Activated CD8-positive, alpha-beta T cell treated with anti-CD3 and anti-CD28 coated beads for 36 hours (primary cell): ENCODE measurements at regions not wholly inside any gene's neighbourhood (a gene's known extent, or its start where the extent isn't known, plus 50 kb on each side); places are given as distances from the start of the nearest gene placed in this dataset.

Source experiments
- ATAC-seq: fragments of 200-7000 bp; cut with Tn5 transposase; one replicate; pipeline ENCODE4 v1.10.0; 2021; ENCODE audit warnings: mild to moderate bottlenecking, moderate library complexity
- CTCF ChIA-PET: fragments of 350-600 bp; sonication (Branson Sonifier 250); formaldehyde crosslinking; loops from one replicate; lab custom pipeline; 2021; ENCODE audit warnings: antibody characterized with exemption; lab: Charles Lee
- POLR2A ChIA-PET: fragments of 350-600 bp; sonication (Branson Sonifier 250); formaldehyde crosslinking; loops from one replicate; lab custom pipeline; 2021; ENCODE audit warnings: antibody characterized with exemption; lab: Charles Lee
- DNase-seq: peaks from one replicate; pipeline ENCODE4 v3.0.0-alpha.2; 2020
- H3K27ac Mint-ChIP-seq: one replicate; pipeline ENCODE4 v1.8.0; 2021; ENCODE audit warnings: mild to moderate bottlenecking, mixed read lengths
- H3K27me3 Mint-ChIP-seq: one replicate; pipeline ENCODE4 v1.8.0; 2021; ENCODE audit warnings: mixed read lengths
- H3K36me3 Mint-ChIP-seq: one replicate; pipeline ENCODE4 v1.8.0; 2021; ENCODE audit warnings: low read depth, mixed read lengths
- H3K4me1 Mint-ChIP-seq: one replicate; pipeline ENCODE4 v1.8.0; 2021; ENCODE audit warnings: low read depth, mixed read lengths
- H3K4me3 Mint-ChIP-seq: one replicate; pipeline ENCODE4 v1.8.0; 2021; ENCODE audit warnings: mild to moderate bottlenecking, moderate library complexity, mixed read lengths
- H3K9me3 Mint-ChIP-seq: one replicate; pipeline ENCODE4 v1.8.0; 2021; ENCODE audit warnings: mixed read lengths
- CTCF ChIP-seq: fragments of 200-600 bp; IDR thresholded peaks from one replicate; pipeline ENCODE4 v1.8.0; 2022; ENCODE audit warnings: antibody characterized with exemption, mild to moderate bottlenecking
- intact Hi-C: fragments of 100-400 bp; cut with micrococcal nuclease; formaldehyde crosslinking; loops from one replicate; pipeline ENCODE4 v1.10.0; 2022

- H3K9me3 Mint-ChIP-seq, result peaks cover 6% of the 10 kb centered on the region
- ChIA-PET CTCF (no interaction called here), POLR2A (no interaction called here)
- DNase-seq (no peak), ATAC-seq (no peak)
- H3K4me1 Mint-ChIP-seq, result no peaks in the 10 kb centered on the region
- H3K36me3 Mint-ChIP-seq, result no peaks in the 10 kb centered on the region
- TF ChIP-seq CTCF, result no peak
- intact Hi-C loops, result no loop called here
- H3K27me3 Mint-ChIP-seq, result no peaks in the 10 kb centered on the region
- H3K27ac Mint-ChIP-seq, result no peak overlapping the region
- H3K4me3 Mint-ChIP-seq, result no peak overlapping the region
These were observed 922.1 kb downstream of the AMY1C start for GRCh38 chr1:104671684-104672353.

- ChIA-PET POLR2A (no interaction called here), CTCF (no interaction called here)
- peaks cover 10% of the 10 kb centered on the region for H3K9me3 Mint-ChIP-seq
- TF ChIP-seq CTCF, result no peak
- no peak overlapping the region for H3K4me3 Mint-ChIP-seq
- DNase-seq (no peak), ATAC-seq (no peak)
- H3K36me3 Mint-ChIP-seq, result no peaks in the 10 kb centered on the region
- H3K27me3 Mint-ChIP-seq, result no peaks in the 10 kb centered on the region
- no peaks in the 10 kb centered on the region for H3K4me1 Mint-ChIP-seq
- intact Hi-C loops, result no loop called here
- no peak overlapping the region for H3K27ac Mint-ChIP-seq
These were observed 949.7 kb downstream of the AMY1C start for GRCh38 chr1:104699433-104699832.

GRCh38 chr1:104702731-104703130 is 953.0 kb downstream of the AMY1C start:
- DNase-seq (no peak), ATAC-seq (no peak)
- peaks cover 2% of the 10 kb centered on the region for H3K4me1 Mint-ChIP-seq
- intact Hi-C loops, result no loop called here
- H3K4me3 Mint-ChIP-seq, result no peak overlapping the region
- ChIA-PET CTCF (no interaction called here), POLR2A (no interaction called here)
- H3K27me3 Mint-ChIP-seq, result no peaks in the 10 kb centered on the region
- no peak for TF ChIP-seq CTCF
- H3K27ac Mint-ChIP-seq, result no peak overlapping the region
- no peaks in the 10 kb centered on the region for H3K36me3 Mint-ChIP-seq
- H3K9me3 Mint-ChIP-seq, result peaks cover 12% of the 10 kb centered on the region

- DNase-seq, result no peak
- H3K4me3 Mint-ChIP-seq, result no peak overlapping the region
- H3K36me3 Mint-ChIP-seq, result no peaks in the 10 kb centered on the region
- ChIA-PET POLR2A (no interaction called here), CTCF (no interaction called here)
- no peak for TF ChIP-seq CTCF
- H3K9me3 Mint-ChIP-seq, result peaks cover 21% of the 10 kb centered on the region
- intact Hi-C loops, result no loop called here
- no peaks in the 10 kb centered on the region for H3K27me3 Mint-ChIP-seq
- H3K4me1 Mint-ChIP-seq, result peaks cover 2% of the 10 kb centered on the region
- no peak overlapping the region for H3K27ac Mint-ChIP-seq
- no peak for ATAC-seq
These were observed 957.0 kb downstream of the AMY1C start for GRCh38 chr1:104706631-104707147.

GRCh38 chr1:104718752-104719151 is 969.1 kb downstream of the AMY1C start:
- intact Hi-C loops, result no loop called here
- H3K4me3 Mint-ChIP-seq, result no peak overlapping the region
- H3K9me3 Mint-ChIP-seq, result peaks cover 19% of the 10 kb centered on the region
- ChIA-PET CTCF (no interaction called here), POLR2A (no interaction called here)
- no peaks in the 10 kb centered on the region for H3K4me1 Mint-ChIP-seq
- TF ChIP-seq CTCF, result no peak
- H3K27ac Mint-ChIP-seq, result no peak overlapping the region
- ATAC-seq (no peak), DNase-seq (no peak)
- H3K36me3 Mint-ChIP-seq, result no peaks in the 10 kb centered on the region
- no peaks in the 10 kb centered on the region for H3K27me3 Mint-ChIP-seq
